ENCODE measurements at regions not wholly inside any gene's neighbourhood (a gene's known extent, or its start where the extent isn't known, plus 50 kb on each side); places are given as distances from the start of the nearest gene placed in this dataset.

GRCh38 chr1:219265026-219265515 is 91.4 kb downstream of the LYPLAL1 start:
- DNase-seq: no peak

GRCh38 chr1:219264561-219264960 is 90.9 kb downstream of the LYPLAL1 start:
- DNase-seq: no peak

Data from activated naive CD4-positive, alpha-beta T cell treated with Interleukin-2 at 50 U/mL for 16 hours (primary cell).